ENCODE measurements at regions not wholly inside any gene's neighbourhood (a gene's known extent, or its start where the extent isn't known, plus 50 kb on each side); places are given as distances from the start of the nearest gene placed in this dataset.

DNA sequence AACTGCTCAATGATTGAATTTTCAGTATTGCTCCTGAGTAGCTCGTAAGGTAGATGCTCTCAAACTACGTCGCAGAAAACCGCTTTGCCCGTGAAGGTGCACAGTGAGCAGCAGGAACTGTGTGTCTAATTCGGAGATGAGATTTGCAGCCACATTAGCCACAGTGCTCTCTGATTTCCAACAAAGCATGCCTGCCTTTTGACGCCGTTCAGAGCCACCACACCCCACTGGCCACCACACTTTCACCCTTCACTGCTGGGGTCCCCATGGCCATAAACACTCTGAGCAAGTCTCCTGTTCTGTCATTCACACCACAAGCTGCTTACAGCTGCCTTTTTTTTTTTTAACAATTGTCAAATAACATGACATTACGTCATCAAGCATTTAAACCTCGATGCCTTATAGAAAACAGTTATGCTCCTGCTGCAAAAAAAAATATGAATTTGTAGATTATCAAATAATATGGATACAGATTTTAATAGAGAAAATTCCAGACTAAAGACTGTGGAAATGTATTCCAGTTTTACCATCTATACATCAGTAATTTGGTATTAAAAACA, 578.8 kb upstream of the PFKP start:
- Histone ChIP-seq H3K79me2 (replicated peaks; ENCODE audit: insufficient read depth) (no peaks in the 10 kb centered on the region), H3F3A (replicated peaks; ENCODE audit: low read depth) (no peaks in the 10 kb centered on the region), H3K27ac (ENCODE audit: low read depth) (no peak overlapping the region), H3K4me2 (no peak overlapping the region), H4K20me1 (replicated peaks; ENCODE audit: insufficient read depth) (no peaks in the 10 kb centered on the region), H3K9me2 (ENCODE audit: insufficient read depth) (no peaks in the 10 kb centered on the region), H3K36me3 (ENCODE audit: insufficient read depth) (no peaks in the 10 kb centered on the region), H3K27me3 (ENCODE audit: insufficient read depth) (no peaks in the 10 kb centered on the region), H2AFZ (no peak overlapping the region), H3K4me1 (ENCODE audit: insufficient read depth) (no peaks in the 10 kb centered on the region), H3K4me3 (no peak overlapping the region)
- no peaks in the 10 kb centered on the region for H3K36me3 Mint-ChIP-seq (ENCODE audit: low read depth)
- TF ChIP-seq, protein P1, sequence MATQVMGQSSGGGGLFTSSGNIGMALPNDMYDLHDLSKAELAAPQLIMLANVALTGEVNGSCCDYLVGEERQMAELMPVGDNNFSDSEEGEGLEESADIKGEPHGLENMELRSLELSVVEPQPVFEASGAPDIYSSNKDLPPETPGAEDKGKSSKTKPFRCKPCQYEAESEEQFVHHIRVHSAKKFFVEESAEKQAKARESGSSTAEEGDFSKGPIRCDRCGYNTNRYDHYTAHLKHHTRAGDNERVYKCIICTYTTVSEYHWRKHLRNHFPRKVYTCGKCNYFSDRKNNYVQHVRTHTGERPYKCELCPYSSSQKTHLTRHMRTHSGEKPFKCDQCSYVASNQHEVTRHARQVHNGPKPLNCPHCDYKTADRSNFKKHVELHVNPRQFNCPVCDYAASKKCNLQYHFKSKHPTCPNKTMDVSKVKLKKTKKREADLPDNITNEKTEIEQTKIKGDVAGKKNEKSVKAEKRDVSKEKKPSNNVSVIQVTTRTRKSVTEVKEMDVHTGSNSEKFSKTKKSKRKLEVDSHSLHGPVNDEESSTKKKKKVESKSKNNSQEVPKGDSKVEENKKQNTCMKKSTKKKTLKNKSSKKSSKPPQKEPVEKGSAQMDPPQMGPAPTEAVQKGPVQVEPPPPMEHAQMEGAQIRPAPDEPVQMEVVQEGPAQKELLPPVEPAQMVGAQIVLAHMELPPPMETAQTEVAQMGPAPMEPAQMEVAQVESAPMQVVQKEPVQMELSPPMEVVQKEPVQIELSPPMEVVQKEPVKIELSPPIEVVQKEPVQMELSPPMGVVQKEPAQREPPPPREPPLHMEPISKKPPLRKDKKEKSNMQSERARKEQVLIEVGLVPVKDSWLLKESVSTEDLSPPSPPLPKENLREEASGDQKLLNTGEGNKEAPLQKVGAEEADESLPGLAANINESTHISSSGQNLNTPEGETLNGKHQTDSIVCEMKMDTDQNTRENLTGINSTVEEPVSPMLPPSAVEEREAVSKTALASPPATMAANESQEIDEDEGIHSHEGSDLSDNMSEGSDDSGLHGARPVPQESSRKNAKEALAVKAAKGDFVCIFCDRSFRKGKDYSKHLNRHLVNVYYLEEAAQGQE (IDR thresholded peaks at IDR 0.05; ENCODE audit: unreplicated experiment), result no peak
- TF ChIP-seq, protein P2, sequence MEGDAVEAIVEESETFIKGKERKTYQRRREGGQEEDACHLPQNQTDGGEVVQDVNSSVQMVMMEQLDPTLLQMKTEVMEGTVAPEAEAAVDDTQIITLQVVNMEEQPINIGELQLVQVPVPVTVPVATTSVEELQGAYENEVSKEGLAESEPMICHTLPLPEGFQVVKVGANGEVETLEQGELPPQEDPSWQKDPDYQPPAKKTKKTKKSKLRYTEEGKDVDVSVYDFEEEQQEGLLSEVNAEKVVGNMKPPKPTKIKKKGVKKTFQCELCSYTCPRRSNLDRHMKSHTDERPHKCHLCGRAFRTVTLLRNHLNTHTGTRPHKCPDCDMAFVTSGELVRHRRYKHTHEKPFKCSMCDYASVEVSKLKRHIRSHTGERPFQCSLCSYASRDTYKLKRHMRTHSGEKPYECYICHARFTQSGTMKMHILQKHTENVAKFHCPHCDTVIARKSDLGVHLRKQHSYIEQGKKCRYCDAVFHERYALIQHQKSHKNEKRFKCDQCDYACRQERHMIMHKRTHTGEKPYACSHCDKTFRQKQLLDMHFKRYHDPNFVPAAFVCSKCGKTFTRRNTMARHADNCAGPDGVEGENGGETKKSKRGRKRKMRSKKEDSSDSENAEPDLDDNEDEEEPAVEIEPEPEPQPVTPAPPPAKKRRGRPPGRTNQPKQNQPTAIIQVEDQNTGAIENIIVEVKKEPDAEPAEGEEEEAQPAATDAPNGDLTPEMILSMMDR (conservative IDR thresholded peaks at IDR 0.05; ENCODE audit: low read depth in 2 of 2), result no peak
- no peak for TF ChIP-seq STAT1 (IDR thresholded peaks at IDR 0.05; ENCODE audit: unreplicated experiment)
- no peak for TF ChIP-seq CREB1 (CRISPR knock-in tag; IDR thresholded peaks at IDR 0.05; ENCODE audit: low read depth)
- no peak for TF ChIP-seq ZNF462 (CRISPR knock-in tag; IDR thresholded peaks at IDR 0.05)
- no peak for TF ChIP-seq POLR2AphosphoS5 (IDR thresholded peaks at IDR 0.05; ENCODE audit: low read depth)
- no peak for TF ChIP-seq ETS1 (IDR thresholded peaks at IDR 0.05)
- TF ChIP-seq JUNB (IDR thresholded peaks at IDR 0.05; ENCODE audit: unreplicated experiment), result no peak
- TF ChIP-seq ZNF331 (CRISPR knock-in tag; IDR thresholded peaks at IDR 0.05; ENCODE audit: low read depth), result no peak
- no peak for TF ChIP-seq NANOG (IDR thresholded peaks at IDR 0.05; ENCODE audit: borderline replicate concordance)
- no peaks in the 10 kb centered on the region for H3K9me3 Mint-ChIP-seq
- H3K27me3 Mint-ChIP-seq (ENCODE audit: insufficient read depth, low read depth, poor library complexity), result peaks cover 2% of the 10 kb centered on the region
- no peaks in the 10 kb centered on the region; the same call in 2 of the 3 replicates for H3K4me1 Mint-ChIP-seq
- no peak for ATAC-seq
- H3K4me3 Mint-ChIP-seq, result no peak overlapping the region
- DNase-seq (ENCODE audit: low spot score), result no peak
- no peak overlapping the region for H3K27ac Mint-ChIP-seq
